SH-SY5Y (cell line): ENCODE measurements at regions not wholly inside any gene's neighbourhood (a gene's known extent, or its start where the extent isn't known, plus 50 kb on each side); places are given as distances from the start of the nearest gene placed in this dataset.

Experiments
- GATA2 ChIP-seq: IDR thresholded peaks from 2 replicates; pipeline ENCODE4 v1.6.1; 2011; ENCODE audit warnings: mild to moderate bottlenecking, low read depth, low read length
- GATA3 ChIP-seq: IDR thresholded peaks from 2 replicates; pipeline ENCODE4 v1.6.1; 2011; ENCODE audit warnings: low read depth, mild to moderate bottlenecking, low read length, moderate library complexity

- no peak for TF ChIP-seq GATA3
- TF ChIP-seq GATA2, result no peak
These were observed 76.5 kb upstream of the ADAMTS5 start for GRCh38 chr21:27043377-27043776.
